ENCODE measurements at regions not wholly inside any gene's neighbourhood (a gene's known extent, or its start where the extent isn't known, plus 50 kb on each side); places are given as distances from the start of the nearest gene placed in this dataset.

DNA sequence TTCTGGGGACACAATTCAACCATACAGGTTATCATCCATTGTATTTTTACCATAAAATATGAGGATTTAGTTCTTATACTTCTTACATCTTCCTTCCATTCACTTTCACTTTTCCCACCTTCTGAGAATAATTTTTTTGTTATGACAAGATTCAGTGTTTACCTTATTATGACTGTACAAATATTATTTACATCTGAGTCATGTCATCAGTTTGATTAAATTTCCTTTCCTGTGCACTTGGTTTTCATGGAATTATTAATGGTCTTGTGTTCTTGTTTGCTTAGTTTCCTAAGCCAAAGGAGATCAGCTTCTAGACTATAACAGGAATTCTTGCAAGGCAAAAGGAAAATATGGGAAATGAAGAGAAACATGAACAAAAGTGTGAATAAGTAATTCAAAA is 366.5 kb downstream of the TMEM38B start:
- TF ChIP-seq EZH2 (IDR thresholded peaks at IDR 0.05; ENCODE audit: borderline replicate concordance, low read depth, low read length, severe bottlenecking): no peak
- TF ChIP-seq, protein P1, sequence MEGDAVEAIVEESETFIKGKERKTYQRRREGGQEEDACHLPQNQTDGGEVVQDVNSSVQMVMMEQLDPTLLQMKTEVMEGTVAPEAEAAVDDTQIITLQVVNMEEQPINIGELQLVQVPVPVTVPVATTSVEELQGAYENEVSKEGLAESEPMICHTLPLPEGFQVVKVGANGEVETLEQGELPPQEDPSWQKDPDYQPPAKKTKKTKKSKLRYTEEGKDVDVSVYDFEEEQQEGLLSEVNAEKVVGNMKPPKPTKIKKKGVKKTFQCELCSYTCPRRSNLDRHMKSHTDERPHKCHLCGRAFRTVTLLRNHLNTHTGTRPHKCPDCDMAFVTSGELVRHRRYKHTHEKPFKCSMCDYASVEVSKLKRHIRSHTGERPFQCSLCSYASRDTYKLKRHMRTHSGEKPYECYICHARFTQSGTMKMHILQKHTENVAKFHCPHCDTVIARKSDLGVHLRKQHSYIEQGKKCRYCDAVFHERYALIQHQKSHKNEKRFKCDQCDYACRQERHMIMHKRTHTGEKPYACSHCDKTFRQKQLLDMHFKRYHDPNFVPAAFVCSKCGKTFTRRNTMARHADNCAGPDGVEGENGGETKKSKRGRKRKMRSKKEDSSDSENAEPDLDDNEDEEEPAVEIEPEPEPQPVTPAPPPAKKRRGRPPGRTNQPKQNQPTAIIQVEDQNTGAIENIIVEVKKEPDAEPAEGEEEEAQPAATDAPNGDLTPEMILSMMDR (IDR thresholded peaks at IDR 0.05; ENCODE audit: borderline replicate concordance, extremely low read depth, low read length, poor library complexity, severe bottlenecking): no peak

Measured in DND-41 (cell line).